Mammary epithelial cell (primary cell): ENCODE measurements at regions not wholly inside any gene's neighbourhood (a gene's known extent, or its start where the extent isn't known, plus 50 kb on each side); places are given as distances from the start of the nearest gene placed in this dataset.

Source experiments
- EZH2 ChIP-seq: IDR thresholded peaks from 2 replicates; pipeline ENCODE4 v1.6.1; 2012; ENCODE audit warnings: low read length, inconsistent platforms, borderline replicate concordance
- TF ChIP-seq, protein P1 (sequence below), 2 donors: IDR thresholded peaks in 1 of 2; conservative IDR thresholded peaks in 1 of 2; 2 replicates each; pipeline ENCODE4 v1.5.1; 2011 to 2012; ENCODE audit warnings: inconsistent platforms in 2 of 2, low read length in 2 of 2, mild to moderate bottlenecking in 2 of 2, control low read depth in 1 of 2, low read depth in 1 of 2; ENCODE audit not compliant: insufficient read depth in 1 of 2; ENCODE audit errors: extremely low read depth in 1 of 2

- TF ChIP-seq, protein P1, sequence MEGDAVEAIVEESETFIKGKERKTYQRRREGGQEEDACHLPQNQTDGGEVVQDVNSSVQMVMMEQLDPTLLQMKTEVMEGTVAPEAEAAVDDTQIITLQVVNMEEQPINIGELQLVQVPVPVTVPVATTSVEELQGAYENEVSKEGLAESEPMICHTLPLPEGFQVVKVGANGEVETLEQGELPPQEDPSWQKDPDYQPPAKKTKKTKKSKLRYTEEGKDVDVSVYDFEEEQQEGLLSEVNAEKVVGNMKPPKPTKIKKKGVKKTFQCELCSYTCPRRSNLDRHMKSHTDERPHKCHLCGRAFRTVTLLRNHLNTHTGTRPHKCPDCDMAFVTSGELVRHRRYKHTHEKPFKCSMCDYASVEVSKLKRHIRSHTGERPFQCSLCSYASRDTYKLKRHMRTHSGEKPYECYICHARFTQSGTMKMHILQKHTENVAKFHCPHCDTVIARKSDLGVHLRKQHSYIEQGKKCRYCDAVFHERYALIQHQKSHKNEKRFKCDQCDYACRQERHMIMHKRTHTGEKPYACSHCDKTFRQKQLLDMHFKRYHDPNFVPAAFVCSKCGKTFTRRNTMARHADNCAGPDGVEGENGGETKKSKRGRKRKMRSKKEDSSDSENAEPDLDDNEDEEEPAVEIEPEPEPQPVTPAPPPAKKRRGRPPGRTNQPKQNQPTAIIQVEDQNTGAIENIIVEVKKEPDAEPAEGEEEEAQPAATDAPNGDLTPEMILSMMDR (conservative IDR thresholded peaks at IDR 0.05 in 1 of 2, IDR thresholded peaks at IDR 0.05 in 1 of 2; ENCODE audit: extremely low read depth in 1 of 2, insufficient read depth in 1 of 2, low read depth in 1 of 2, low read length in 2 of 2), result no peak
- no peak for TF ChIP-seq EZH2
These were observed 64.0 kb upstream of the SOX21 start for GRCh38 chr13:94776300-94776699.
